DND-41 (cell line): ENCODE measurements at regions not wholly inside any gene's neighbourhood (a gene's known extent, or its start where the extent isn't known, plus 50 kb on each side); places are given as distances from the start of the nearest gene placed in this dataset.

ENCODE experiments used
- EZH2 ChIP-seq: IDR thresholded peaks from 3 replicates; pipeline ENCODE4 v1.6.1; 2012; ENCODE audit warnings: borderline replicate concordance, low read depth, mild to moderate bottlenecking, moderate library complexity, low read length, inconsistent platforms; ENCODE audit not compliant: severe bottlenecking
- TF ChIP-seq, protein P1 (sequence below): IDR thresholded peaks from 2 replicates; pipeline ENCODE4 v1.5.1; 2012; ENCODE audit warnings: borderline replicate concordance, low read length, moderate library complexity, mild to moderate bottlenecking; ENCODE audit not compliant: poor library complexity, severe bottlenecking; ENCODE audit errors: extremely low read depth

DNA sequence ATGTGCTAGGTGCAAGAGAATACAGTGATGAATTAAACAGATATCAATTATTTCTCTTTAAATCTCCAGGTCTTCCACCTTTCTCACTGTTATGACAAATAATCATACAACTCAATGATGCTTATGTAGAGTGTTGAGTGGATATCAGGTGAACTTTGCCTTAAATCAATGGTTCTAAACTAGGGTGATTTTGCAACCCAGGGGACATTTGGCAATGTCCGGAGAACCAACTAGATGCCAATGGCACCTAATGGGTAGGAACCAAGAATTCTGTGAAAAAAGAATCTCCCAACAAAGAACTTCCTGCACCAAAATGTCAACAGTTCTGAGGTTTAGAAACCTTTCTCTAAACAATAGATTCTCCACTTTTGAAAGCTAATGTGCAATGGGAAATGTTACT lies 52.0 kb upstream of the GDNF start:
- TF ChIP-seq, protein P1, sequence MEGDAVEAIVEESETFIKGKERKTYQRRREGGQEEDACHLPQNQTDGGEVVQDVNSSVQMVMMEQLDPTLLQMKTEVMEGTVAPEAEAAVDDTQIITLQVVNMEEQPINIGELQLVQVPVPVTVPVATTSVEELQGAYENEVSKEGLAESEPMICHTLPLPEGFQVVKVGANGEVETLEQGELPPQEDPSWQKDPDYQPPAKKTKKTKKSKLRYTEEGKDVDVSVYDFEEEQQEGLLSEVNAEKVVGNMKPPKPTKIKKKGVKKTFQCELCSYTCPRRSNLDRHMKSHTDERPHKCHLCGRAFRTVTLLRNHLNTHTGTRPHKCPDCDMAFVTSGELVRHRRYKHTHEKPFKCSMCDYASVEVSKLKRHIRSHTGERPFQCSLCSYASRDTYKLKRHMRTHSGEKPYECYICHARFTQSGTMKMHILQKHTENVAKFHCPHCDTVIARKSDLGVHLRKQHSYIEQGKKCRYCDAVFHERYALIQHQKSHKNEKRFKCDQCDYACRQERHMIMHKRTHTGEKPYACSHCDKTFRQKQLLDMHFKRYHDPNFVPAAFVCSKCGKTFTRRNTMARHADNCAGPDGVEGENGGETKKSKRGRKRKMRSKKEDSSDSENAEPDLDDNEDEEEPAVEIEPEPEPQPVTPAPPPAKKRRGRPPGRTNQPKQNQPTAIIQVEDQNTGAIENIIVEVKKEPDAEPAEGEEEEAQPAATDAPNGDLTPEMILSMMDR: no peak
- no peak for TF ChIP-seq EZH2
